Uterus (tissue), 2 donors: ENCODE measurements at regions not wholly inside any gene's neighbourhood (a gene's known extent, or its start where the extent isn't known, plus 50 kb on each side); places are given as distances from the start of the nearest gene placed in this dataset.

Source experiments
- CTCF ChIP-seq, 4 experiments: fragments of 200-600 bp in 2 of 4; fragments of 450-650 bp in 2 of 4; sonication (generic) in 2 of 4; IDR thresholded peaks; one replicate each; pipeline ENCODE4 v1.5.1; 2016 to 2019; ENCODE audit warnings: antibody characterized with exemption in 4 of 4, mild to moderate bottlenecking in 2 of 4, moderate library complexity in 1 of 4
- POLR2A ChIP-seq, 2 donors: fragments of 450-650 bp; IDR thresholded peaks; one replicate each; pipeline ENCODE4 v1.6.1; 2016; ENCODE audit warnings: antibody characterized with exemption in 2 of 2, mild to moderate bottlenecking in 1 of 2, moderate library complexity in 1 of 2

GRCh38 chr6:156146891-156147290, 630.3 kb upstream of the ARID1B start:
- TF ChIP-seq CTCF (IDR thresholded peaks at IDR 0.05) (no peak), POLR2A (IDR thresholded peaks at IDR 0.05) (no peak)
